Renal pelvis (tissue), 1 donor: ENCODE measurements at regions not wholly inside any gene's neighbourhood (a gene's known extent, or its start where the extent isn't known, plus 50 kb on each side); places are given as distances from the start of the nearest gene placed in this dataset.

Experiments
- DNase-seq: peaks from one replicate; pipeline ENCODE4 v3.0.0-alpha.2; 2013

DNA sequence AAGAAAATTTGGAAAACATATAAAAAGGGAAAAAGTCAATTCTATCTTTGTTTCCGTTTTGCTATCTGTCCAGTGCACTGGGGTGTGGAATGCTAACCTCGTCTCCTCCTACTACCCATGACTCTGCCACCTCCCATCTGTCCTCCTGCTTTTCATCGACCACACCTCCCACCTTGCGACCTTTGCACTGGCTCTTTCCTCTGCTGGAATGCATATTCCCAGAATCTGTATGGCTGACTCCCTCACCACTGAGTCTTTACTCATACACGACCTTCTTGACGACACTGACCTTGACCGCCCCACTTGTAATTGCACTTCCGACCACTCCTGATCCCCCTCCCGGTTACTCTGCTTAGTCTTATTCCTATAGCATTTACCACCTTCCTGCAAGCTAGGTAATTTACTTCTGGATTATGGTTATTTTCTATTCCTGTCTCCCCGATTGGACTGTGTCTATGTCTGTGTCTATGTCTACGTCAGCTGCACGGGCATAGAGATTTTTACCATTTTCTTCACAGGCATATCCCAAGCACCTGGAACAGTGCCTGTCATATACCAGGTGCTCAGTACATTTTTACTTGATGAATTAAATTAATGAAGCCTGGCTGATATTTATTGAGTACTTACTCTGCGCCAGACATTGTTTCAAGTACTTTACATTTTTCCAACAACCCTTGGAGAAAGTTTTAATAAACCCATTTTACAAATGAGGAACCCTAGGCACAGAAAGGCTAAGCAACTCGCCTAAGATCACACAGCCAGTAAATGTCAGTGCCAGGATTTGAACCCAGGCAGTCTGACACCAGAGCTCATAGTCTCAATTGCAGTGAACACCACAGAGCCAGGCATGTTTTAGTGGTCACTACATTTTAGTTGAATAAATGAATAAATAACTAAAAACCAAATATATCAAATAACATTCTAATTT, 54.0 kb upstream of the SLC22A11 start:
- DNase-seq = no peak

DNA sequence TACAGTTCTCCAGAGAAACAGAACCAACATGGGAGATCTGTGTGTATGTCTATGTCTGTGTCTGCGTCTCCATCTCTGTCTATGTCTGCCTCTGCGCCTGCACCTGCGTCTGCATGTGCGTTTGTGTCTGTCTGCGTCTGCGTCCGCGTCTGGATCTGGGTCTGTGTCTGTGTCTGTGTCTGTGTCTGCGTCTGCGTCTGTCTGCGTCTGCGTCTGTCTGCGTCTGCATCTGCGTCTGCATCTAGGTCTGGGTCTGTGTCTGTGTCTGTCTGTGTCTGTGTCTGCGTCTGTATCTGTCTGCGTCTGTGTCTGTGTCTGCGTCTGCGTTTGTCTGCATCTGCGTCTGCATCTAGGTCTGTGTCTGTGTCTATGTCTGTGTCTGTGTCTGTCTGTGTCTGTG, 53.1 kb upstream of the SLC22A11 start:
- no peak for DNase-seq

DNA sequence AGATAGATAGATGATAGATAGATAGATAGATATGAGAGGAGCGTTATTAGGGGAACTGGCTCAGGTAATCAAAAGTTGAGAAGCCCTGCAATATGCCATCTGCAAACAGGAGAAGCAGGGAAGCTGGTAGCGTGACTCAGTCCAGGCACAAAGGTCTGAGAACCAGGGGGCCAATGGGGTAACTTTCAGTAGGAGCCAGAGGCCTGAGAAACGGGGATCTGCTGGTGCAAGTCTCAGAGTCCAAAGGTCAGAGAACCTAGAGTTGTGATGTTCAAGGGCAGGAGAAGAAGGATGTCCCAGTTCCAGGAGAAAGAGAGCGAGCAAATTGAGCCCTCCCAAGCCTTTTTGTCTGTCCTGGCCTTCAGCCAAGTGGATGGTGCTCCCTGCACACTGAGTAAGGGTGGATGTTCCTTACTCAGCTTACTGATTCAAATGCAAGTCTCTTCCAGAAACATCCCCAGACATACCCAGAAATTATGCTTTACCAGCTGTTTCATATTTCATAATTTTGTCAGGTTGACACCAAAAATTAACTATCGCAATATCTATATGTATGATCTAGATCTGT, 52.5 kb upstream of the SLC22A11 start:
- no peak for DNase-seq

DNA sequence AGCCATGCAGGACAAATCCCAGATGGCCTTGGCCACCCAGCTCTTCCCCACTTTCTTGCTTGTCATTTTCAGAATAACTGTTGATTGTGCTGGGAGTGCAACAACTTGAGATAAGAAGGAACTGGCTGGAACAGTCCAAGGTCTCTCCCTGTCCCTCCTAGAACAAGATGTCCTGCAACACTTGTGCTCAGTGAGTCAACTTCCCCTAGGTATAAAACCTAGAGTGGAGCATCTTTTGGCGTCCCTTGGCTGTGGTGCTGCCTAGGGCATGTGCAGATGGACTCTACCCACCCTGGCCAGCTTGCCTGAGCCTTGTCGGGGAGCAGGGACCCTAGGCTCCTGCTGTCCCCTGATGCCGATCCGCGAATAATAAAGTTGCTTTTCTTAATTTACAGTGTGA, 50.7 kb upstream of the SLC22A11 start:
- no peak for DNase-seq
